ENCODE measurements at regions not wholly inside any gene's neighbourhood (a gene's known extent, or its start where the extent isn't known, plus 50 kb on each side); places are given as distances from the start of the nearest gene placed in this dataset.
A peak's percentile ranks its signal among the peaks of the same experiment; 100 is the strongest.

DNA sequence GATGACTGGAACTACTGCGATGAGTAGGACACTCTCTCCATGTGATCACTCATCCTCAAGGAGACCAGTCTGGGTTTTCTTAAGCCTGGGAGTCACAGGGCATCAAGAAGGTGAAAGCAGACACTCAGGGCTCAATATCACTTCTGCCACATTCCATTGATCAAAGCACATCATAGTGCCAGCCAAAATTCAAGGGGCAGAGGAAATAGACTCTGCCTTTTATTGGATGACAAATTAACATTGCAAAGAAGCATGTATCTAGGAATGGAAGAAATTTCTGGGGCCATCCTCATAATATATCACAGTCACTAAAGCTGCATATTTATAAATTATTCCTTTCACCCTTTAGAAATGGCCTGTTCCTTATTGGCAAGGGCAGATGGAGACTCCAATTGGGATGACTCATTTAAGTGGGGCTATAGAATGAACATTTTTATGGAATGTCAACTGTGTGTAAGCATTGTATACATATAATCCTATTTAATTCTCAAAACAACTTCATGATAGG, 114.8 kb upstream of the CDC42EP3 start:
- DNase-seq (ENCODE audit: low read depth) = no peak
- no peak overlapping the region for H3K4me3 ChIP-seq (ENCODE audit: low read depth, low read length)
- TF ChIP-seq, protein P1, sequence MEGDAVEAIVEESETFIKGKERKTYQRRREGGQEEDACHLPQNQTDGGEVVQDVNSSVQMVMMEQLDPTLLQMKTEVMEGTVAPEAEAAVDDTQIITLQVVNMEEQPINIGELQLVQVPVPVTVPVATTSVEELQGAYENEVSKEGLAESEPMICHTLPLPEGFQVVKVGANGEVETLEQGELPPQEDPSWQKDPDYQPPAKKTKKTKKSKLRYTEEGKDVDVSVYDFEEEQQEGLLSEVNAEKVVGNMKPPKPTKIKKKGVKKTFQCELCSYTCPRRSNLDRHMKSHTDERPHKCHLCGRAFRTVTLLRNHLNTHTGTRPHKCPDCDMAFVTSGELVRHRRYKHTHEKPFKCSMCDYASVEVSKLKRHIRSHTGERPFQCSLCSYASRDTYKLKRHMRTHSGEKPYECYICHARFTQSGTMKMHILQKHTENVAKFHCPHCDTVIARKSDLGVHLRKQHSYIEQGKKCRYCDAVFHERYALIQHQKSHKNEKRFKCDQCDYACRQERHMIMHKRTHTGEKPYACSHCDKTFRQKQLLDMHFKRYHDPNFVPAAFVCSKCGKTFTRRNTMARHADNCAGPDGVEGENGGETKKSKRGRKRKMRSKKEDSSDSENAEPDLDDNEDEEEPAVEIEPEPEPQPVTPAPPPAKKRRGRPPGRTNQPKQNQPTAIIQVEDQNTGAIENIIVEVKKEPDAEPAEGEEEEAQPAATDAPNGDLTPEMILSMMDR (IDR thresholded peaks at IDR 0.05; ENCODE audit: control insufficient read depth, extremely low read depth, insufficient read depth) = no peak

DNA sequence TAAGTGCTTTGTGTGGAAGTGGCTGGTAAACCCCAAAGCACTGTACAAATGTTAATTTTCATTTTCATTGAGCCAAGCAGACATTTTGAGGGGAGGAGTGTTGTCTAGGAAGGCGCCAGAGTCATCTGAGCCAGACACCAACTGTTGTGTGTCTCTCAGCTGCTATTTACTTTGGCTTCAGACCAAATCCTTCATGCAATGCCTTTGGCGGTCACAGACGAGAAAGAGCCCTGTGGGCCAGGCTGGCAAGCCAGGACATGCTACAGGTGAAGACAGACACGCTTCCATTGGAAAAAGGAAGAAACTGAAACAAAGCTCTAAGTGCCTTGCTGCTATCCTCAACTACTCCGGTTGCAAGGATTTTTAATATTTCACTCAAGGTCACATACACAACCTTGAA, 115.4 kb upstream of the CDC42EP3 start:
- no peak overlapping the region for H3K4me3 ChIP-seq (ENCODE audit: low read depth, low read length)
- TF ChIP-seq, protein P1 (IDR thresholded peaks at IDR 0.05; ENCODE audit: control insufficient read depth, extremely low read depth, insufficient read depth) = no peak
- peak; percentile 34 for DNase-seq (ENCODE audit: low read depth)

DNA sequence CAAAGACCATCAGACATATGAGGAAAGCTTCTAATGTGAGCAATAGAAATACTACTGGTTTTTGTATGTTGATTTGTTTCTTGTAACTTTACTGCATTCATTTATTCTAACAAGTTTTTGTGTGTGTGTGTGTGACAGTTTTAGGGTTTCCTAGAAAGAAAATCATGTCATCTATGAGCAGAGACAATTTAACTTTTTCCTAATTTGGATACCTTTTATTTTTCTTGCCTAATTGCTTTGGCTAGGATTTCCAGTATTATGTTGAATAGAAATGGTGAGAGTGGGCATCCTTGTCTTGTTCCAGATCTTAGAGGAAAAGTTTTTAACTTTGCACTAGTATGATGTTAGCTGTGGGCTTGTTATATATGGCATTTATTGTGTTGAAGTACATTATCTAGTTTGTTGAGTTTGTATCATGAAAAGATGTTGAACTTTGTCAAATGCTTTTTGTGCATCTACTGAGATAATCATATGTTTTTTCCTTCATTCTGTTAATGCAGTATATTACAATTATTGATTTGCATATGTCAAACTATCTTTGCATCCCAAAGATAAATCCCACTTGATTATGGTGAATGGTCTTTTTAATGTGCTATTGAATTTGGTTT, 117.3 kb upstream of the CDC42EP3 start:
- TF ChIP-seq, protein P1 (IDR thresholded peaks at IDR 0.05; ENCODE audit: control insufficient read depth, extremely low read depth, insufficient read depth) = no peak
- no peak overlapping the region for H3K4me3 ChIP-seq (ENCODE audit: low read depth, low read length)
- no peak for DNase-seq (ENCODE audit: low read depth)

DNA sequence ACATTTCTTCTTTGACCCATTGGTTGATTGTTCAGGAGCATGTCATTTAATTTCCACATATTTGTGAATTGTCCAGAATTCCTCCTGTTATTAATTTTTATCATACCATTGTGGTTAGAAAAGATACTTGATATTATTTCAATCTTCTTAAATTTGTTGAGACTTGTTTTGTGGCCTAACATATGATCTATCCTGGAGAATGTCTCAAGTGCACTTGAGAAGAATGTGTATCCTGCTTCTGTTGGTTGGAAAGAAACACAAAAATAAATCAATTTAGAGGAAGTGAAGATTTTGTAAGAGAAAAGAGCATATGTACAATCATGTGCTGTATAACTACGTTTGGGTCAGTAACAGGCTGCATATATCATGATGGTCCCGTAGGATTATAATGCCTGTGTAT, 118.6 kb upstream of the CDC42EP3 start:
- TF ChIP-seq, protein P1 (IDR thresholded peaks at IDR 0.05; ENCODE audit: control insufficient read depth, extremely low read depth, insufficient read depth) = no peak
- no peak overlapping the region for H3K4me3 ChIP-seq (ENCODE audit: low read depth, low read length)
- DNase-seq (ENCODE audit: low read depth) = no peak

DNA sequence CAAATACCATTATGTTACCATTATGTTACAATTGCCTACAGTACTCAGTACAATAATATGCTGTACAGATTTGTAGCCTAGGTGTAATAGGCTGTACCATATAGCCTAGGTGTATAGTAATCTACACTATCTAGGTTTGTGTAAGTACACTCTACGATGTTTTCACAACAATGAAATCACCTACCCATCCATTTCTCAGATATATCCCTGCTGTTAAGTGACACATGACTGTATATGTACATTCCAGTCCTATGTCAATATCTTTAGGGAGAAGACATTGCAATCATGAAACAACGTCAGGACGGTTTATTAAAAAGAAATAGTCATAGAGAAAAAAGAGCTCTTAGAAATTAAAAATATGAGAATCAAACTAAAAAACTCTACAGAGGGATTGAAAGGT, 119.0 kb upstream of the CDC42EP3 start:
- TF ChIP-seq, protein P1 (IDR thresholded peaks at IDR 0.05; ENCODE audit: control insufficient read depth, extremely low read depth, insufficient read depth) = no peak
- DNase-seq (ENCODE audit: low read depth) = no peak
- no peak overlapping the region for H3K4me3 ChIP-seq (ENCODE audit: low read depth, low read length)

DNA sequence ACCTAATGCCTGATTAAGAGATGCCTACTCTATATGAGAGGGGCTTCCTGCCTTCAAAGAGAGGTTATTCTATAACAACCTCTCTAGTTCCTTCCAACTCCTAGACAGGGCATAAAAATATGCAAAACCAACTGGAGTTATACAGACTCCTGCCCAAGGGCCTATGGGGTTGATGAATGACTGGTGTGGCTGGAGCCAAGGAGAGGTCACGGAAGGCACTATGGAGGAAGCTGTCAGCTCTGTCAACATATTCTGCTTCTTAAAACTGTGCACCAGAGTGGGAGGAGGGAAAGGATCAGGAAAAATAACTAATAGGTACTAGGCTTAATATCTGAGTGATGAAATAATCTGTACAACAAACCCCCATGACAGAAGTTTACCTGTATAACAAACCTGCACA, 120.9 kb upstream of the CDC42EP3 start:
- no peak for DNase-seq (ENCODE audit: low read depth)
- no peak overlapping the region for H3K4me3 ChIP-seq (ENCODE audit: low read depth, low read length)
- TF ChIP-seq, protein P1 (IDR thresholded peaks at IDR 0.05; ENCODE audit: control insufficient read depth, extremely low read depth, insufficient read depth) = no peak

DNA sequence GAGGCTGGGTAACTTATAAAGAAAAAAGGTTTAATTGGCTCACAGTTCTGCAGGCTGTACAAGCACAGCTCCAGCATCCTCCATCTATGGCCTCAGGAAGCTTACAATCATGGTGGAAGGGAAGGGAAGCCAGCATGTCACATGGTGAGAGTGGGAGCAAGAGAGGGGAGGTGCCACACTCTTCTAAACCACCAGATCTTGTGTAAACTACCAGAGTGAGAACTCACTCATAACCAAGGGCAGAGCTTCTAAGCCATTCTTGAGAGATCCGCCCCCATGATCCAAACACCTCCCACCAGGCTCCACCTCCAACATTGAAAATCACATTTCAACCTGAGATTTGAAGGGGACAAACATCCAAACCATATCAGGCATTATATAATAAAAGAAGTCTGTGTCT, 121.6 kb upstream of the CDC42EP3 start:
- no peak overlapping the region for H3K4me3 ChIP-seq (ENCODE audit: low read depth, low read length)
- no peak for DNase-seq (ENCODE audit: low read depth)
- TF ChIP-seq, protein P1 (IDR thresholded peaks at IDR 0.05; ENCODE audit: control insufficient read depth, extremely low read depth, insufficient read depth) = no peak

All from LNCaP clone FGC (cell line).